GM23338 (cell line): ENCODE measurements at regions not wholly inside any gene's neighbourhood (a gene's known extent, or its start where the extent isn't known, plus 50 kb on each side); places are given as distances from the start of the nearest gene placed in this dataset.

ENCODE experiments used
- ATAC-seq: fragments of 200-7000 bp; cut with Tn5 transposase; 3 replicates; pipeline ENCODE4 v1.9.1; 2020
- DNase-seq: peaks from one replicate; pipeline ENCODE4 v3.0.0-alpha.2; 2015; ENCODE audit warnings: low spot score
- H2AFZ ChIP-seq: fragments of 200-600 bp; sonication (generic); 2 replicates; pipeline ENCODE4 v1.8.0; 2016; ENCODE audit warnings: antibody characterized with exemption, mild to moderate bottlenecking, moderate library complexity
- H3F3A ChIP-seq: fragments of 200-600 bp; sonication (generic); replicated peaks from 2 replicates; pipeline ENCODE4 v1.8.0; 2017; ENCODE audit warnings: antibody characterized with exemption, mixed run types, low read depth
- H3K27ac ChIP-seq: fragments of 200-600 bp; sonication (generic); 2 replicates; pipeline ENCODE4 v1.6.1; 2016; ENCODE audit warnings: low read depth
- H3K27me3 ChIP-seq: fragments of 200-600 bp; sonication (generic); 2 replicates; pipeline ENCODE4 v1.8.0; 2016; ENCODE audit warnings: mild to moderate bottlenecking, mixed run types, moderate library complexity; ENCODE audit not compliant: insufficient read depth
- H3K36me3 ChIP-seq: fragments of 200-600 bp; sonication (generic); 2 replicates; pipeline ENCODE4 v1.8.0; 2016; ENCODE audit warnings: mild to moderate bottlenecking; ENCODE audit not compliant: insufficient read depth
- H3K4me1 ChIP-seq: fragments of 200-600 bp; sonication (generic); 2 replicates; pipeline ENCODE4 v1.8.0; 2016; ENCODE audit warnings: mild to moderate bottlenecking, moderate library complexity; ENCODE audit not compliant: insufficient read depth
- H3K4me2 ChIP-seq: fragments of 200-600 bp; sonication (generic); 2 replicates; pipeline ENCODE4 v1.7.1; 2017; ENCODE audit warnings: mixed run types
- H3K4me3 ChIP-seq: fragments of 200-600 bp; sonication (generic); 2 replicates; pipeline ENCODE4 v1.6.1; 2016; ENCODE audit warnings: mixed run types
- H3K79me2 ChIP-seq: fragments of 200-600 bp; sonication (generic); replicated peaks from 2 replicates; pipeline ENCODE4 v1.8.0; 2017; ENCODE audit warnings: mild to moderate bottlenecking; ENCODE audit not compliant: insufficient read depth
- H3K9me2 ChIP-seq: fragments of 200-600 bp; sonication (generic); 2 replicates; pipeline ENCODE4 v1.8.0; 2017; ENCODE audit not compliant: insufficient read depth
- H4K20me1 ChIP-seq: fragments of 200-600 bp; sonication (generic); replicated peaks from 2 replicates; pipeline ENCODE4 v1.8.0; 2017; ENCODE audit warnings: mild to moderate bottlenecking; ENCODE audit not compliant: insufficient read depth
- H3K27ac Mint-ChIP-seq: 2 replicates; pipeline ENCODE4 v1.8.0; 2020; ENCODE audit warnings: inconsistent platforms, mild to moderate bottlenecking, moderate library complexity, mixed read lengths
- H3K27me3 Mint-ChIP-seq: 3 replicates; pipeline ENCODE4 v1.8.0; 2022; ENCODE audit warnings: low read depth, mild to moderate bottlenecking, moderate library complexity, mixed read lengths, inconsistent platforms; ENCODE audit not compliant: insufficient read depth, poor library complexity
- H3K36me3 Mint-ChIP-seq: 3 replicates; pipeline ENCODE4 v1.8.0; 2021; ENCODE audit warnings: low read depth, mild to moderate bottlenecking, inconsistent platforms, moderate library complexity, mixed read lengths
- H3K4me1 Mint-ChIP-seq: 3 replicates; pipeline ENCODE4 v1.8.0; 2020; ENCODE audit warnings: mild to moderate bottlenecking, inconsistent platforms, mixed read lengths
- H3K4me3 Mint-ChIP-seq: 3 replicates; pipeline ENCODE4 v1.8.0; 2021; ENCODE audit warnings: moderate library complexity, mild to moderate bottlenecking, inconsistent platforms, mixed read lengths
- H3K9me3 Mint-ChIP-seq: 3 replicates; pipeline ENCODE4 v1.8.0; 2020; ENCODE audit warnings: moderate library complexity, mild to moderate bottlenecking, inconsistent platforms, mixed read lengths
- CREB1 ChIP-seq: fragments of 250-450 bp; sonication (Bioruptor Pico); IDR thresholded peaks from 2 replicates; pipeline ENCODE4 v1.5.0; 2020; ENCODE audit warnings: low read depth, mild to moderate bottlenecking, moderate library complexity
- EZH2 ChIP-seq: fragments of 200-600 bp; sonication (generic); IDR thresholded peaks from one replicate; pipeline ENCODE4 v1.8.0; 2017; ENCODE audit warnings: antibody characterized with exemption, mild to moderate bottlenecking, low read depth; ENCODE audit not compliant: unreplicated experiment
- EZH2phosphoT487 ChIP-seq: fragments of 200-600 bp; sonication (generic); IDR thresholded peaks from one replicate; pipeline ENCODE4 v1.8.1; 2018; ENCODE audit warnings: antibody characterized with exemption; ENCODE audit not compliant: unreplicated experiment
- JUNB ChIP-seq: IDR thresholded peaks from one replicate; pipeline ENCODE4 v1.6.1; 2016; ENCODE audit warnings: antibody characterized with exemption; ENCODE audit not compliant: unreplicated experiment
- NANOG ChIP-seq: IDR thresholded peaks from 2 replicates; pipeline ENCODE4 v1.6.1; 2016; ENCODE audit warnings: antibody characterized with exemption, borderline replicate concordance
- POLR2AphosphoS5 ChIP-seq: IDR thresholded peaks from 2 replicates; pipeline ENCODE4 v1.6.1; 2016; ENCODE audit warnings: antibody characterized with exemption, low read depth
- STAT1 ChIP-seq: IDR thresholded peaks from one replicate; pipeline ENCODE4 v1.6.1; 2016; ENCODE audit warnings: antibody characterized with exemption; ENCODE audit not compliant: unreplicated experiment
- ZNF114 ChIP-seq: fragments of 250-450 bp; sonication (Bioruptor Pico); IDR thresholded peaks from 2 replicates; pipeline ENCODE4 v1.5.0; 2020; ENCODE audit warnings: mild to moderate bottlenecking, moderate library complexity
- ZNF331 ChIP-seq: fragments of 250-450 bp; sonication (Bioruptor Pico); IDR thresholded peaks from 2 replicates; pipeline ENCODE4 v1.5.0; 2020; ENCODE audit warnings: low read depth, mild to moderate bottlenecking, moderate library complexity
- TF ChIP-seq, protein P1 (sequence below): IDR thresholded peaks from one replicate; pipeline ENCODE4 v1.6.1; 2018; ENCODE audit warnings: antibody characterized with exemption; ENCODE audit not compliant: unreplicated experiment
- TF ChIP-seq, protein P2 (sequence below): IDR thresholded peaks from 2 replicates; pipeline ENCODE4 v1.6.1; 2016; ENCODE audit warnings: antibody characterized with exemption

DNA sequence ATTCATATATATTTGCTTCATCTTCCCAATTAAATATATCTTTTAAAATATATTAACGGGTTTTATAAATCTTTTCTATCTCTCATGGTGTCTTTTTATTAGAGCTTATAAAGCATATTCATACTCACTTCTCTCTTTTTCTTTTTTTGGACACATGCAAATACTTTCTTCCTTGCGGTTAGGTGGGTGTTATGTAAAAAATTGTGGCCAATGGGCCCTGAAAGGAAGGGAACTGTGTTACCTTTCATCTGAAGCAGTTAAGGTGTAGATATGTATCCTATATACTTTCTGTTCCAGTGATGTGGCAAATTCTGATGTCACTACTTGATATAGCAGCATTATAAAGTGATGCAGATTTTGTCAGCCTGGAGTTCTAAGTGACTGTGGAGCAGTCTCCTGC, 714.5 kb downstream of the PLCL1 start (continued):
- TF ChIP-seq, protein P1, sequence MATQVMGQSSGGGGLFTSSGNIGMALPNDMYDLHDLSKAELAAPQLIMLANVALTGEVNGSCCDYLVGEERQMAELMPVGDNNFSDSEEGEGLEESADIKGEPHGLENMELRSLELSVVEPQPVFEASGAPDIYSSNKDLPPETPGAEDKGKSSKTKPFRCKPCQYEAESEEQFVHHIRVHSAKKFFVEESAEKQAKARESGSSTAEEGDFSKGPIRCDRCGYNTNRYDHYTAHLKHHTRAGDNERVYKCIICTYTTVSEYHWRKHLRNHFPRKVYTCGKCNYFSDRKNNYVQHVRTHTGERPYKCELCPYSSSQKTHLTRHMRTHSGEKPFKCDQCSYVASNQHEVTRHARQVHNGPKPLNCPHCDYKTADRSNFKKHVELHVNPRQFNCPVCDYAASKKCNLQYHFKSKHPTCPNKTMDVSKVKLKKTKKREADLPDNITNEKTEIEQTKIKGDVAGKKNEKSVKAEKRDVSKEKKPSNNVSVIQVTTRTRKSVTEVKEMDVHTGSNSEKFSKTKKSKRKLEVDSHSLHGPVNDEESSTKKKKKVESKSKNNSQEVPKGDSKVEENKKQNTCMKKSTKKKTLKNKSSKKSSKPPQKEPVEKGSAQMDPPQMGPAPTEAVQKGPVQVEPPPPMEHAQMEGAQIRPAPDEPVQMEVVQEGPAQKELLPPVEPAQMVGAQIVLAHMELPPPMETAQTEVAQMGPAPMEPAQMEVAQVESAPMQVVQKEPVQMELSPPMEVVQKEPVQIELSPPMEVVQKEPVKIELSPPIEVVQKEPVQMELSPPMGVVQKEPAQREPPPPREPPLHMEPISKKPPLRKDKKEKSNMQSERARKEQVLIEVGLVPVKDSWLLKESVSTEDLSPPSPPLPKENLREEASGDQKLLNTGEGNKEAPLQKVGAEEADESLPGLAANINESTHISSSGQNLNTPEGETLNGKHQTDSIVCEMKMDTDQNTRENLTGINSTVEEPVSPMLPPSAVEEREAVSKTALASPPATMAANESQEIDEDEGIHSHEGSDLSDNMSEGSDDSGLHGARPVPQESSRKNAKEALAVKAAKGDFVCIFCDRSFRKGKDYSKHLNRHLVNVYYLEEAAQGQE: no peak
- no peak for TF ChIP-seq EZH2
- TF ChIP-seq EZH2phosphoT487: no peak
- TF ChIP-seq, protein P2, sequence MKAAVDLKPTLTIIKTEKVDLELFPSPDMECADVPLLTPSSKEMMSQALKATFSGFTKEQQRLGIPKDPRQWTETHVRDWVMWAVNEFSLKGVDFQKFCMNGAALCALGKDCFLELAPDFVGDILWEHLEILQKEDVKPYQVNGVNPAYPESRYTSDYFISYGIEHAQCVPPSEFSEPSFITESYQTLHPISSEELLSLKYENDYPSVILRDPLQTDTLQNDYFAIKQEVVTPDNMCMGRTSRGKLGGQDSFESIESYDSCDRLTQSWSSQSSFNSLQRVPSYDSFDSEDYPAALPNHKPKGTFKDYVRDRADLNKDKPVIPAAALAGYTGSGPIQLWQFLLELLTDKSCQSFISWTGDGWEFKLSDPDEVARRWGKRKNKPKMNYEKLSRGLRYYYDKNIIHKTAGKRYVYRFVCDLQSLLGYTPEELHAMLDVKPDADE: no peak

DNA sequence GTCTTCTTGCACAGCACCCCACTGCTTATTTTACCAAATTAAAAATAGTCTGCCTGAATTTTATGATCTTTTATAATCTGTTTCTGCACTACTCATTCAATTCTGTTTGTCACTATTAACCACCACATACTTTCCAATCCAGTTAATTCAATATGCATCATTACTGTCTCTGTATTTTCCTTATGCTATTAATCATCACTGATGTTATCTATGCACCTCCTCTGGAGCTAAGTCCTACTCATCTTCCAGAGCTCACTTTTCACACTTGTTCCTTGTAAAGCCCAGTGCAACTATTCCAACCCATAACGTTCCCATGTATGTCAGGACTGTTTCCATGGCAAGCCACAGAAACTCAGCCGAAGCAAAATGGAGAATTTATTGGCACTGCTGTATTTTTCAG, 713.6 kb downstream of the PLCL1 start:
- H4K20me1 ChIP-seq: no peaks in the 10 kb centered on the region
- no peak overlapping the region for H3K27ac ChIP-seq
- no peaks in the 10 kb centered on the region for H3K4me1 ChIP-seq
- ATAC-seq (no peak), DNase-seq (no peak)
- no peaks in the 10 kb centered on the region for H3K9me2 ChIP-seq
- no peaks in the 10 kb centered on the region for H3K27me3 Mint-ChIP-seq
- no peak overlapping the region for H3K4me3 ChIP-seq
- H3K4me1 Mint-ChIP-seq: no peaks in the 10 kb centered on the region
- H3F3A ChIP-seq: no peaks in the 10 kb centered on the region
- H3K79me2 ChIP-seq: no peaks in the 10 kb centered on the region
- no peak overlapping the region for H3K27ac Mint-ChIP-seq
- no peaks in the 10 kb centered on the region for H3K36me3 Mint-ChIP-seq
- H3K9me3 Mint-ChIP-seq: no peaks in the 10 kb centered on the region
- H3K36me3 ChIP-seq: no peaks in the 10 kb centered on the region
- H2AFZ ChIP-seq: no peak overlapping the region
- H3K4me3 Mint-ChIP-seq: no peak overlapping the region
- no peaks in the 10 kb centered on the region for H3K27me3 ChIP-seq
- no peak overlapping the region for H3K4me2 ChIP-seq
- TF ChIP-seq STAT1: no peak
- no peak for TF ChIP-seq JUNB
- TF ChIP-seq NANOG: no peak
- no peak for TF ChIP-seq ZNF331 (CRISPR knock-in tag)
- TF ChIP-seq CREB1 (CRISPR knock-in tag): no peak
- no peak for TF ChIP-seq ZNF114 (CRISPR knock-in tag)
- TF ChIP-seq, protein P2: no peak
- no peak for TF ChIP-seq POLR2AphosphoS5
- TF ChIP-seq, protein P1: no peak
- no peak for TF ChIP-seq EZH2
